ENCODE measurements at regions not wholly inside any gene's neighbourhood (a gene's known extent, or its start where the extent isn't known, plus 50 kb on each side); places are given as distances from the start of the nearest gene placed in this dataset.
A peak's percentile ranks its signal among the peaks of the same experiment; 100 is the strongest.

GRCh38 chr1:229869687-229870086 lies 197.4 kb upstream of the GALNT2 start:
- no peak for DNase-seq
- Mint-ChIP-seq H3K27me3 (ENCODE audit: low read depth) (no peaks in the 10 kb centered on the region), H3K27ac (no peak overlapping the region), H3K36me3 (ENCODE audit: low read depth) (no peaks in the 10 kb centered on the region), H3K4me1 (ENCODE audit: low read depth) (no peaks in the 10 kb centered on the region), H3K9me3 (no peaks in the 10 kb centered on the region), H3K4me3 (no peak overlapping the region)
- CTCF ChIA-PET: no interaction called here
- intact Hi-C loops (cut with micrococcal nuclease): no loop called here

DNA sequence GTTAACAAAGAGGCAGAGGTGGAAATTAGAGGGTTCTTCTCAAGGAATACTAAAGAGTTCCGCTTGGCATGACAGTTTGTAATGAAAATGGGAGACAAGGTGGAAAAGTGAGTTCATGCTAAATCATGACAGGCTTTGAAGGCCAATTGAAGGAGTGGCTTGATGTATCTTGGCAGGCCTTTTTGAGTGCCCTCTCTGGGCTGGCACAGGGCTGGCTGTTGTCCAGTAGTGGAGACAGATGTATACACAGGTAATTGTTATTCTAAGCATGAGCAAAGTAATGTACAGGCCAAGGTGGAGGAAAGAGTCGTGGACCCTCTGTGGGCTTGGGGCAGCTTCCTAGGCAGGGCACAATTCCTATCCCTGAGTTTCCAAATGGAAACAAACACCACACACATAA lies 196.7 kb upstream of the GALNT2 start:
- Mint-ChIP-seq H3K4me3 (no peak overlapping the region), H3K4me1 (ENCODE audit: low read depth) (no peaks in the 10 kb centered on the region), H3K36me3 (ENCODE audit: low read depth) (no peaks in the 10 kb centered on the region), H3K9me3 (no peaks in the 10 kb centered on the region), H3K27ac (no peak overlapping the region), H3K27me3 (ENCODE audit: low read depth) (no peaks in the 10 kb centered on the region)
- CTCF ChIA-PET: no interaction called here
- intact Hi-C loops (cut with micrococcal nuclease): no loop called here
- DNase-seq: no peak

DNA sequence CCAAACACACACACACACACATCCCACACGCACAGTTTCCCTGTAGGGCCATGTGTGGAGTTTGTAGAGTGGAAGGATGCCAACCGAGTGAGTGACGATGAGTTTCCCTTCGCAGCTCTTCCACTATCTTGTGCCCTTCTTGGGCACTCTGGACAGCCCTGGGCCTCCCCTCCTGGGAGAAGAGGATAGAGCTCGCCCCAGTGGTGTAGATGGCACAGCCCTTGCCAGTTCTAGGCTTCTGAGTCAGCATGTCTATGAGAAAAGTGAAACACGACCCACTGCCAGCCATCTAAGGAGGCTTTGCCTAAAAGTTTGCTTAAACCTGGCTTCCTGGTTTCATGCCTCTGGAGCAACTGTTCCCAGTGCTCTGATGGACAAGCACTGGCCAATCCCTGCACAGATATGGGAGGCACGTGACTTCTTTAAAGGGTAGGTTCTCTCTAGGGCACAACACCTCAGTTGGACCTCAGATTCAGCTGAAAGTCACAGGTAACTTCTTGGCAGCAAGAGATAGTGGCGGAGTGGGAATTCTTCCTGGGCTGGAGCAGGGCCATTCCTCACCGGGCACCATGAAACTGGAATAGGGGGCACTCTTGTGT lies 195.9 kb upstream of the GALNT2 start:
- H3K9me3 Mint-ChIP-seq: no peaks in the 10 kb centered on the region
- H3K4me1 Mint-ChIP-seq (ENCODE audit: low read depth): no peaks in the 10 kb centered on the region
- no peaks in the 10 kb centered on the region for H3K27me3 Mint-ChIP-seq (ENCODE audit: low read depth)
- H3K27ac Mint-ChIP-seq: no peak overlapping the region
- DNase-seq: no peak
- intact Hi-C loops (cut with micrococcal nuclease): no loop called here
- no peak overlapping the region for H3K4me3 Mint-ChIP-seq
- CTCF ChIA-PET: no interaction called here
- H3K36me3 Mint-ChIP-seq (ENCODE audit: low read depth): no peaks in the 10 kb centered on the region

DNA sequence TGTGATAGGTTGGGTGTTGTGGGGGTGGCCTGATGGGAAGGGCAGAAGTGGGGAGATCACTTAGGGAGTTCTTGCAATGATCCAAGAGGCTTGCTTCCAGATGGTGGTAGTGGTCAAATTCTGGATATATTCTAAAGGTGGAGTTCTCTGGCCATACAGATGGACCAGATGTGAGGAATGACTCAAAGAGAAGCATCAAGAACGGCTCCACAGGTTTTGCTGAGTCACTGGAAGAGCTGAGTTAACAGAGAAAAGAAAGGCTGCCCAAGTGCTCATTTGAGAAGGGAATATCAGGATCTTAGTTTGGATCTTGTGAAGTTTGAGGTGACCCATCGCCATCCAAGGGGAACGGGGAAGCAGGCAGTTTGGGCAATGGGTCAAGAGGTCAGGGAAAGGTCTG lies 192.9 kb upstream of the GALNT2 start:
- Mint-ChIP-seq H3K27me3 (ENCODE audit: low read depth) (peaks cover 9% of the 10 kb centered on the region), H3K36me3 (ENCODE audit: low read depth) (no peaks in the 10 kb centered on the region), H3K9me3 (no peaks in the 10 kb centered on the region), H3K4me1 (ENCODE audit: low read depth) (no peaks in the 10 kb centered on the region), H3K4me3 (no peak overlapping the region), H3K27ac (no peak overlapping the region)
- DNase-seq: no peak
- intact Hi-C loops (cut with micrococcal nuclease): no loop called here
- CTCF ChIA-PET: no interaction called here

DNA sequence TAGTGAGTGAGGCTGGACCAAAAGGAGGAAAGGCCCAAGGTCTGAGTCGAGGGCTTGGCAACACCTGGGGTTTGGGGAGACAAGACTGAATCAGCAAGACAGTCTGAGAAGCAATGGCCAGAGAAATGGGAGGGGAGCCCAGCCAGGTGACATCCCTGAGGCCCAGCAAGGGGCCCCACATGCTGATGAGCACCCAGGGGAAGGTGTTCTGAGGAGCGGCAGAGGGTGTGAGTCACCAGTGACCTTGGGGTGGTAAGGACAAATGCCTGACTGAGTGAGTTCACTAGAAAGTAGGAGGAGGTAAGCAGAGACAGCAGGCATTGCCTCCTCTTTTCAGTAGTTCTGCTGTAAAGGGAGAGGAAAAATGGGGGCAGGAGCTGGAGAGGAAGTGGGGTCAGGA lies 192.4 kb upstream of the GALNT2 start:
- DNase-seq: peak; percentile 33
- H3K4me1 Mint-ChIP-seq (ENCODE audit: low read depth): no peaks in the 10 kb centered on the region
- no peak overlapping the region for H3K27ac Mint-ChIP-seq
- no peak overlapping the region for H3K4me3 Mint-ChIP-seq
- peaks cover 9% of the 10 kb centered on the region for H3K27me3 Mint-ChIP-seq (ENCODE audit: low read depth)
- H3K9me3 Mint-ChIP-seq: no peaks in the 10 kb centered on the region
- no peaks in the 10 kb centered on the region for H3K36me3 Mint-ChIP-seq (ENCODE audit: low read depth)
- intact Hi-C loops (cut with micrococcal nuclease): no loop called here
- CTCF ChIA-PET: no interaction called here

- Mint-ChIP-seq H3K27me3 (ENCODE audit: low read depth) (peaks cover 13% of the 10 kb centered on the region), H3K36me3 (ENCODE audit: low read depth) (no peaks in the 10 kb centered on the region), H3K4me3 (no peak overlapping the region), H3K27ac (no peak overlapping the region), H3K4me1 (ENCODE audit: low read depth) (no peaks in the 10 kb centered on the region), H3K9me3 (no peaks in the 10 kb centered on the region)
- CTCF ChIA-PET: no interaction called here
- no peak for DNase-seq
- intact Hi-C loops (cut with micrococcal nuclease): no loop called here
These were observed 192.0 kb upstream of the GALNT2 start for GRCh38 chr1:229875086-229875485.

- intact Hi-C loops (cut with micrococcal nuclease): no loop called here
- no peaks in the 10 kb centered on the region for H3K36me3 Mint-ChIP-seq (ENCODE audit: low read depth)
- H3K9me3 Mint-ChIP-seq: no peaks in the 10 kb centered on the region
- no peaks in the 10 kb centered on the region for H3K4me1 Mint-ChIP-seq (ENCODE audit: low read depth)
- DNase-seq: no peak
- H3K4me3 Mint-ChIP-seq: no peak overlapping the region
- CTCF ChIA-PET: no interaction called here
- H3K27me3 Mint-ChIP-seq (ENCODE audit: low read depth): peaks cover 19% of the 10 kb centered on the region
- H3K27ac Mint-ChIP-seq: no peak overlapping the region
These were observed 187.3 kb upstream of the GALNT2 start for GRCh38 chr1:229879746-229880145.

- no peaks in the 10 kb centered on the region for H3K4me1 Mint-ChIP-seq (ENCODE audit: low read depth)
- CTCF ChIA-PET: no interaction called here
- DNase-seq: no peak
- H3K36me3 Mint-ChIP-seq (ENCODE audit: low read depth): no peaks in the 10 kb centered on the region
- H3K27ac Mint-ChIP-seq: no peak overlapping the region
- intact Hi-C loops (cut with micrococcal nuclease): no loop called here
- peaks cover 19% of the 10 kb centered on the region for H3K27me3 Mint-ChIP-seq (ENCODE audit: low read depth)
- no peaks in the 10 kb centered on the region for H3K9me3 Mint-ChIP-seq
- no peak overlapping the region for H3K4me3 Mint-ChIP-seq
These were observed 186.5 kb upstream of the GALNT2 start for GRCh38 chr1:229880271-229881170.

DNA sequence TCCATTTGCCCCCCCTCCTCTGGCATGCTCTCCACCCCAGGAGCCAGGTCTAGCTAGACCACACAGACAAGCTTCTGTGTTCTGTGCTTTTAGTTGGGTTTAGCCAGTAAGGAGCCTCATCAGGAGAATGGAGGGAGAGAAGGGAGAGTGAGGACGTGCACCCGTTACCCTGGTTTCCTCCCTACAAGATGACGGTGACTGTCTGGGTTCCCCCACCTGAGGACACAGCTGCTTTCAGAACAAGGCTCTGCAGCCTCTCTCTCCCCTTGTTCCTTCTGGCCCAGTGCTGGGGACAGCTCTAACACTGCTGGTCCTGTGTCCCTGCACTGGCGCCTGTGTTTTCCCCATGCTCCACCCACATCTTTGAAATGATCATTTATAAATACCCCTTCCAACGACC lies 184.4 kb upstream of the GALNT2 start:
- CTCF ChIA-PET: interaction anchor here (1.2 kb wide), 1 partner anchor 284 kb away, joined by 3 read pairs; no protein-coding TSS in a partner anchor
- Mint-ChIP-seq H3K27ac (no peak overlapping the region), H3K36me3 (ENCODE audit: low read depth) (no peaks in the 10 kb centered on the region), H3K4me1 (ENCODE audit: low read depth) (no peaks in the 10 kb centered on the region), H3K27me3 (ENCODE audit: low read depth) (peaks cover 20% of the 10 kb centered on the region), H3K9me3 (no peaks in the 10 kb centered on the region), H3K4me3 (no peak overlapping the region)
- intact Hi-C loops (cut with micrococcal nuclease): no loop called here
- DNase-seq: no peak

DNA sequence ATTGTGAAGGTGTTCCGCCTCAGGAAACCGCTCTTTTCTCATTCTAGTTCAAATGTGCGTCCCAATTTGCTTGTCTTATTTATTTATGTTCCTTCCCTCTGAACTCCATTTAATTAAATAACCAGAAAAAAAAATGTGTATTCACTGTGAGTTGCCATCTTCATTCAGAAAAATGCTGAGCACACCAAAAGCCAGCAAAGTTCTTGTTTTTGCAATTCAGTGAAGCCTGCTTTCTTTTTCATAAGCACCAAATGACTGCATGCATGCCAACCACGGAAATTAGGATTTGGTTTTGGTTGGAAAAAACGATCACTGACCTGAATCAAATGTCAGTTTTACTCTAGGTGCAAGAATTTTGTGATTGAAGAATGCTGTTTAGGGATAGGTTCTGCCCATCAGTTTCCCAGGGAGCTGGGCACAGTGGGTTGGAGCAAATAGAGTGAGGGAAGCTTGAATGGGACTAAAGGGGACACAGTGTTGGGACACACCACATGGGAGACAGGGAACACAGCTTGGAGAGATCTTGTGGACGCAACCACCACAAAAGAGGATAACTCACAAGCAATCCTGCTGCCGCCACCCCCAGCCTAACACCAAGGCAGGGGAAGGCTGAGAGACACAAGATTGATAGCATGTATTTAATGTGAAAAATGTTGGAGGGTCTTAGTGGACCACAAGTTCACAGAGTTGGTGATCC lies 183.4 kb upstream of the GALNT2 start:
- Mint-ChIP-seq H3K27me3 (ENCODE audit: low read depth) (peaks cover 15% of the 10 kb centered on the region), H3K27ac (no peak overlapping the region), H3K4me1 (ENCODE audit: low read depth) (no peaks in the 10 kb centered on the region), H3K4me3 (no peak overlapping the region), H3K9me3 (no peaks in the 10 kb centered on the region), H3K36me3 (ENCODE audit: low read depth) (no peaks in the 10 kb centered on the region)
- intact Hi-C loops (cut with micrococcal nuclease): no loop called here
- DNase-seq: no peak
- CTCF ChIA-PET: no interaction called here

- CTCF ChIA-PET: no interaction called here
- intact Hi-C loops (cut with micrococcal nuclease): no loop called here
- peak; percentile 28 for DNase-seq
- no peak overlapping the region for H3K4me3 Mint-ChIP-seq
- no peaks in the 10 kb centered on the region for H3K36me3 Mint-ChIP-seq (ENCODE audit: low read depth)
- H3K4me1 Mint-ChIP-seq (ENCODE audit: low read depth): no peaks in the 10 kb centered on the region
- no peaks in the 10 kb centered on the region for H3K9me3 Mint-ChIP-seq
- no peak overlapping the region for H3K27ac Mint-ChIP-seq
- peaks cover 12% of the 10 kb centered on the region for H3K27me3 Mint-ChIP-seq (ENCODE audit: low read depth)
These were observed 182.3 kb upstream of the GALNT2 start for GRCh38 chr1:229884765-229885164.

DNA sequence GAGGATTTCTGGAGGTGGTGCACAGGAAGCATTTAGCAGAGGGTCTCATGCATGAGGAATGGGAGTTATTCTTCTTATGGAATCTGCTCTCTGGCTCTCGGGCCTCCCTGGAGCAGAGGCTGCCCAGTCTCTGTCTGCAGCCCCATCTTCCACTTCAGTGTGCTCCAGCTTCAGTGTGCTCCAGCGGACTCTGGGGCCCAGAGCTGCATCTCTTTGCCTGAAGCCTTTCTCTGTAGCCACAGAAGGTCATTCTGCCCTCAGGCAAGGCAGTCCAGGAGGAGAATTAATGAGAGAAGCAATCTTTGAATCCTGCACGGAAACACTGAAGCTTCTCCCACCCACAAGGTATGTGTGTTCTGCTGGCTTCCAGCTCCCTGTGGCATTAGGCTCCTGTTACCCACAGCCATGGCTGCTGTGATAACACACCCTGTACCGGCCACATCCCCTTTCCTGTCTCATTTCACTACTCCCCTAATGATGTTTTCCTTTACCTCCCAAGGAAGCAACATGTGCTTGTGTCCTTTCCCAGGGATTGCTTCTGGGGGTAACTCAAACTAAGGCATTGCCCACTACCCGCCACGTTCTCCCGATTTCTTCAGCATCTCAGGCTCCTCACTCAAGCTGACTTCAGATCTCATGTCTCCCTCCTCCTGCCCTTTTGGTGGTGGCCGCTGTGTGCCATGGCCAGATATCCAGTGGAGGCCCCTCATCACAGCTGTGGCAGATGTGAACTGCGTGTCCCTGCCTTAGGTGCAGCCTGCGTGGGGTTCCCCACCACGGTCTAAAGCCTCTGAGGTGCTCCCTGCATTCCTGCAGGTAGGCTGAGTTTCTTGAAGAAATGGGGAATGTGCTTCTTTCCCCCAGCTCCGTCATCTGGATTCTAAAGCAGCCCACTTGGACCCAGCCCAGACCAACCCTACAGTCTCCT lies 181.2 kb upstream of the GALNT2 start:
- DNase-seq: no peak
- CTCF ChIA-PET: no interaction called here
- H3K27ac Mint-ChIP-seq: no peak overlapping the region
- no peaks in the 10 kb centered on the region for H3K36me3 Mint-ChIP-seq (ENCODE audit: low read depth)
- peaks cover 10% of the 10 kb centered on the region for H3K27me3 Mint-ChIP-seq (ENCODE audit: low read depth)
- no peak overlapping the region for H3K4me3 Mint-ChIP-seq
- no peaks in the 10 kb centered on the region for H3K4me1 Mint-ChIP-seq (ENCODE audit: low read depth)
- intact Hi-C loops (cut with micrococcal nuclease): no loop called here
- H3K9me3 Mint-ChIP-seq: no peaks in the 10 kb centered on the region
